ENCODE measurements at regions not wholly inside any gene's neighbourhood (a gene's known extent, or its start where the extent isn't known, plus 50 kb on each side); places are given as distances from the start of the nearest gene placed in this dataset.

- TF ChIP-seq CTCF (IDR thresholded peaks at IDR 0.05; ENCODE audit: low read length) (no peak), EZH2phosphoT487 (IDR thresholded peaks at IDR 0.05; ENCODE audit: low read length) (no peak), EZH2 (optimal IDR thresholded peaks at IDR 0.05; ENCODE audit: low read depth, low read length) (no peak)
These were observed 50.3 kb upstream of the SP3 start for GRCh38 chr2:174015428-174015827.
